ENCODE measurements at regions not wholly inside any gene's neighbourhood (a gene's known extent, or its start where the extent isn't known, plus 50 kb on each side); places are given as distances from the start of the nearest gene placed in this dataset.

- ATAC-seq = no peak
- H3K4me3 ChIP-seq = no peak overlapping the region
- intact Hi-C loops (cut with DNase I, micrococcal nuclease) = no loop called here
- H3K4me1 ChIP-seq (ENCODE audit: low read depth) = no peaks in the 10 kb centered on the region
- H3K36me3 ChIP-seq (ENCODE audit: low read depth) = no peaks in the 10 kb centered on the region
- no peak for TF ChIP-seq CTCF (IDR thresholded peaks at IDR 0.05)
- H3K9me3 ChIP-seq = no peaks in the 10 kb centered on the region
- DNase-seq = no peak
Measured at GRCh38 chr17:36854982-36855381, 82.3 kb upstream of the LHX1 start.

DNA sequence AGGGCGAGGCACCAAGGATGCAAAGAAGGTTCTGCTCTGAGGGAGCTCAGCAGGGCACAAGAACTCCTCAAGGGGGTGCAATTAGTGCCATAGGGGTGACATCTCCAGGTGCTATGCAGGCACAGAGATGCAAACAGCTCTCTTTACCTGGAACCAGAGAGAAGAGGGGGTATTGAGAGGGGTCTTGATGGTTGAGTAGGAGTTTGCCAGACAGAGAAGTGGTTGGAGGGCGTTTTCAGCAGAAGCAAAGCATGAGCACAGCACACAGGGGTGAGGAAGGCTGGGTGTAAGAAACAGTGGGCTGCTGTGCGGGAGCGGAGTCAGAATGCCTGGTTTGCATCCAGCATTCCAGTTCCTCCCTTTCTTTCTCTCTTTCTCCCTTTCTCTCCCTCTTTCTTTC, 81.8 kb upstream of the LHX1 start:
- no peak for DNase-seq
- no peak for TF ChIP-seq CTCF (IDR thresholded peaks at IDR 0.05)

DNA sequence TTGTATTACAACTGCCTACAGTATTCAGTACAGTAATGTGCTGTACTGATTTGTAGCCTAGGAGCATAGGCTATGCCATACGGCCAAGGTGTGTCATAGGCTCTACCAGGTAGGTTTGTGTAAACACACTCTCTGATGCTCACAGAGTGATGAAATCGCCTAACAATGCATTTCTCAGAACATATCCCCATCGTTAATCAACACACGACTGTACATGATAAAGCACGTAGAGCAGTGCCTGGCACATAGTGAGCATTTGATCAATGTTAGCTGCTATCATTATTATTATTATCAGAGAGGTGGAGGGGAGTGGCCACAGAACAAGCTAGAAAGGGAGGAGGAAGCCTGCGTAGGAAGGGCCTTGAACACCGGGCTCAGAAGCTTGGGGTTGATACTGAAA, 81.1 kb upstream of the LHX1 start:
- no peak for TF ChIP-seq CTCF (IDR thresholded peaks at IDR 0.05)
- Histone ChIP-seq H3K9me3 (no peaks in the 10 kb centered on the region), H3K4me1 (ENCODE audit: low read depth) (no peaks in the 10 kb centered on the region), H3K4me3 (no peak overlapping the region), H3K36me3 (ENCODE audit: low read depth) (no peaks in the 10 kb centered on the region)
- ATAC-seq (no peak), DNase-seq (no peak)
- intact Hi-C loops (cut with DNase I, micrococcal nuclease) = no loop called here

More for the DNA sequence above, 81.8 kb upstream of the LHX1 start:
- Histone ChIP-seq H3K4me3 (no peak overlapping the region), H3K4me1 (ENCODE audit: low read depth) (no peaks in the 10 kb centered on the region), H3K9me3 (no peaks in the 10 kb centered on the region), H3K36me3 (ENCODE audit: low read depth) (no peaks in the 10 kb centered on the region)
- ATAC-seq = no peak
- intact Hi-C loops (cut with DNase I, micrococcal nuclease) = no loop called here

GRCh38 chr17:36856903-36857381, 80.3 kb upstream of the LHX1 start:
- intact Hi-C loops (cut with DNase I, micrococcal nuclease) = no loop called here
- Histone ChIP-seq H3K4me3 (no peak overlapping the region), H3K9me3 (no peaks in the 10 kb centered on the region), H3K36me3 (ENCODE audit: low read depth) (no peaks in the 10 kb centered on the region), H3K4me1 (ENCODE audit: low read depth) (no peaks in the 10 kb centered on the region)
- ATAC-seq = no peak
- no peak for TF ChIP-seq CTCF (IDR thresholded peaks at IDR 0.05)
- no peak for DNase-seq

DNA sequence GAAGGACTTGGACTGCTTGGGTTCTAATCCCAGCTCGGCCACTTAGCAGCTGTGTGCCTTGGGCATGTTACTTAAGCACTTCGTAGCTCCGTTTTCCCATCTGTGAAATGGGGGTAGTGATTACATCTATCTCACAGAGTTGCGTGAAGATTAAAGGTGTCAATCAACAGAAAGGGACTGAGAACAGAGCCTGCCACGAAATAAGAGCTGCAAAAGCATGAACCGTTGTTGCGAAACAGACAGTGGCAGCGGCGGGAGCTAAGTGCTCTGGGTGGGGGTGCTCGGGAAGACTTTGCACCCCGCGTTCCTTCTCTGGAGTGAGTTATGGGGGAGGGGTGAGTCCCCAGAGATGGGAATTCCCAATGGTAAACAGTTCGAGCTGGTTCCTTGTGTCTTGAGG, 79.6 kb upstream of the LHX1 start:
- no peaks in the 10 kb centered on the region for H3K9me3 ChIP-seq
- DNase-seq (no peak), ATAC-seq (no peak)
- no peaks in the 10 kb centered on the region for H3K4me1 ChIP-seq (ENCODE audit: low read depth)
- H3K36me3 ChIP-seq (ENCODE audit: low read depth) = no peaks in the 10 kb centered on the region
- no peak for TF ChIP-seq CTCF (IDR thresholded peaks at IDR 0.05)
- no peak overlapping the region for H3K4me3 ChIP-seq
- intact Hi-C loops (cut with DNase I, micrococcal nuclease) = no loop called here
